ENCODE measurements at regions not wholly inside any gene's neighbourhood (a gene's known extent, or its start where the extent isn't known, plus 50 kb on each side); places are given as distances from the start of the nearest gene placed in this dataset.

GRCh38 chr6:120211955-120212792 lies 862.6 kb upstream of the MAN1A1 start:
- no peak for DNase-seq

- DNase-seq: no peak
Observed at GRCh38 chr6:120202878-120203277, 853.3 kb upstream of the MAN1A1 start.

GRCh38 chr6:120200853-120201252 lies 851.3 kb upstream of the MAN1A1 start:
- no peak for DNase-seq

GRCh38 chr6:120198033-120198432 lies 848.5 kb upstream of the MAN1A1 start:
- peak; percentile 35 for DNase-seq

GRCh38 chr6:120186080-120186479 lies 836.5 kb upstream of the MAN1A1 start:
- DNase-seq: no peak

DNA sequence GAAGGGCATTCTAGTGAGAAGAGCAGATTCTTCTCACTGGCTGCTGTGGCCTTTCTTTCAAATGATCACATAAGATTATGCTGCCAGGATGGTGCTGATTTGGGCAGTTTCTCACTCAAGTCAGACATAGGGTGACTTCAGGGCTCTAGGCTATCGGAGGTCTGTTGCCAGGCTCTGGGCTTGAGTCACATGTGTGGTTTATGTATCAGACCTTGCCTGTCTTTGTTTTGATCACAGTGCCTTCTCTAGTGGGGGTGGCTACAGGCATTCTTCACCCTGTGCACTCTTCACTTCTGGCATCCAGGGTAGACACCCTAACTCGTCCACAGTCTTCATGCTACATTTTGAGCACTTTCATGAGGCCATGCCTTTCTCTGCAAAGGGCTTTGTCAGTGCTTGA lies 823.7 kb upstream of the MAN1A1 start:
- no peak for DNase-seq

- DNase-seq: no peak
Observed at GRCh38 chr6:120164531-120164930, 815.0 kb upstream of the MAN1A1 start.

GRCh38 chr6:120157873-120158272 lies 808.3 kb upstream of the MAN1A1 start:
- DNase-seq: no peak

DNA sequence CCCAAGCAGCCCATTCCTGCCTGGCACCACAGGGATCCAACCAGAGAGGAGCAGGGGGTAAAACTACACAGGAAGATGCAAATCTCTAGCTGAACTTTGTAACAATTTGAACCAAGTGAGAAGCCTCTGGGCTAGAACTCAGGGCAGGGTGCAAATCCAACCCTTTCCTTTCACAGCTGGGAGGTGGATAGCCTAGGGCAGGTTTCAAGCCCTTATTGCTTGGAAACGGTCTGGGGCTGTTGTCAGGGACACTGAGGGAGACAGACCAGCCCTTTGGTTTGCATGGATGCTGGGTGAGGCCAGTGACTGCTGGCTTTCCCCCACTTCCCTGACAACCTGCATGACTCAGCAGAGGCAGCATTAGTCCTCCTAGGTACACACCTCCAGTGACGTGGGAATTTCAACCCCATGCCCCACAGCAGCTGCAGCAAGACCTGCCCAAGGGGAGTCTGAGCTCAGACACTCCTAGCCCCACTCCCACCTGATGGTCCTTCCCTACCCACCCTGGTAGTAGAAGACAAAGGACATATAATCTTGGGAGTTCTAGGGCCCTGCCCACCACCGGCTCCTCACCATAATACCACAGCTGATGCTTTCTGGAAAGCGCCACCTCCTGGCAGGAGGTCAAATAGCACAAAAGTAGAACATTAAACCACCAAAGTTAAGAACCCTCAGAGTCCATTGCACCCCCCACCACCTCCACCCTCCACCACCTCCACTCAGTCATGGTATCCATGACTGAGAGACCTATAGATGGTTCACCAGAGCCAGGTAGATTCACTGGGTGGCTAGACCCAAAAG lies 797.7 kb upstream of the MAN1A1 start:
- no peak for DNase-seq

GRCh38 chr6:120141601-120142000 lies 792.0 kb upstream of the MAN1A1 start:
- DNase-seq: no peak

GRCh38 chr6:120137492-120137891 lies 787.9 kb upstream of the MAN1A1 start:
- no peak for DNase-seq

- DNase-seq: no peak
Observed at GRCh38 chr6:120129228-120129627, 779.7 kb upstream of the MAN1A1 start.

DNA sequence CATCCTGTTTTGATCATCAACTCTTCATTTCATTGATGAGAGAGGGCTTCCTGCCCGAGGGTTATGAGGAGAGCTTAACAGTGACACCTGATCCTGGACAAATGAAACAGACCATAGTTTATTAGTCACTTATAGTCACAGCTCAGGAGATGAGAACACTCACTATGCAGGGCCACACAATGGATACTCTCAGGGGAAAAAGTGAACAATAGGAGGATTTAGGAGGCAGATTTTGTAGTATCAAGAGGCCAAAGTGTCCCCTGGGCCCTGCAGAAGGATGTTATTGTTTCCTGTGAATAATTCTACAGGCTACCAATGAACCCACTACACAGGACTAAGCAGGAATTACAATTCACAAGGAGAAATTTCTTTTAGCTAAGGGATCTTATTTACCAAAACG lies 772.8 kb upstream of the MAN1A1 start:
- DNase-seq: no peak

DNA sequence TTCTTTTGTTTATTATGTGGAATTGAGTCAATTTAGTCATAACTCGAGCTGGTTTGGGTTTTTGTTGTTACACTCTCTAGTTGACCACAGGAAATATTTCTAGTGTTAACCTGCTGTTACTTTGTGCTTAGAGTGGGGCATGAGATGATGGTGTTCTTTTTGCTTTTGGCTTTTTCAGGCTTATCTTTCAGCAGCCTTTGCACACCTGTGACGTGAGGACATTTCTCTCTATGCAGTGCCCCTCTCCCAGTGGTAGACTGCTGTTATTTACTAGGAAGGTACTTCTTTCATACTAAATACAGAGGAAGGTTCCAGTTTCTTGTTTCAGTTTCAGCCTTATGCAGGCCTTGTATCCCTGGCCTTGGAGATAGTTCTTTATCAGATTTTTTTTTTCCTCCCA lies 766.8 kb upstream of the MAN1A1 start:
- DNase-seq: no peak

DNA sequence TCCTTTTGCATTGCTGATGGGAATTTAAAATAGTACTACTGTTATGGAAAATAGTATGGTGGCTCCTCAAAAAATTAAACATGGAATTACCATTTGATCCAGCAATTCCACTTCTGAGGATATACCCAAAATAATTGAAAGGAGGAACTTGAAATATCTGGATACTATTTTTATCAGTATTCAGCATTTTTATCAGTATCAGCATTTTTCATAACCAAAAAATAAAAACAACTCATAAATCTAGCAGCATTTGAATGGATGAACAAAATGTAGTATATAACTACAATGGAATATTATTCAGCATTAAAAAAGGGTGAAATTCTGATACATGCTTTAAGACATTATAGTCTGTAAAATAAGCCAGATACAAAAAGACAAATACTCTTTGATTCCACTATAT lies 763.4 kb upstream of the MAN1A1 start:
- no peak for DNase-seq

DNA sequence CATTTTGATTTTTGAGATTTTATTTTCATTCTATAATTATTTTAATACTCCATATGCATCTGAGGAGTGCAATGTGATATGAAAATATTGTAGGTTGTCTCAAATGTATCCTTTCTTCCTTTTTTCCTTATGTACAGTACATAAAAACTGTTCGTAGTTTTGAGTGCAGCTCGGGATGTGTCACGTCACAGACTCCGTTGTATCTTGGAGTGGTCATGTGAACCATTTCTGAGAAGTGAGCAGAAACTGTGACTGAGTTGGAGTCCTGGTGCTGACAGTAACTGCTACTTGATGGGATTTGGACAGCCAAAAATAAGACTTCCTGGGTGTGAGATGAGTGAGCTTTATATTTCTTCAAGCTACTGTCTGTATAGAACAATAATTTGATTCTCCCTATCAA lies 761.4 kb upstream of the MAN1A1 start:
- no peak for DNase-seq

- DNase-seq: no peak
Observed at GRCh38 chr6:120108061-120108795, 758.7 kb upstream of the MAN1A1 start.

- no peak for DNase-seq
Observed at GRCh38 chr6:120103618-120104017, 754.1 kb upstream of the MAN1A1 start.

DNA sequence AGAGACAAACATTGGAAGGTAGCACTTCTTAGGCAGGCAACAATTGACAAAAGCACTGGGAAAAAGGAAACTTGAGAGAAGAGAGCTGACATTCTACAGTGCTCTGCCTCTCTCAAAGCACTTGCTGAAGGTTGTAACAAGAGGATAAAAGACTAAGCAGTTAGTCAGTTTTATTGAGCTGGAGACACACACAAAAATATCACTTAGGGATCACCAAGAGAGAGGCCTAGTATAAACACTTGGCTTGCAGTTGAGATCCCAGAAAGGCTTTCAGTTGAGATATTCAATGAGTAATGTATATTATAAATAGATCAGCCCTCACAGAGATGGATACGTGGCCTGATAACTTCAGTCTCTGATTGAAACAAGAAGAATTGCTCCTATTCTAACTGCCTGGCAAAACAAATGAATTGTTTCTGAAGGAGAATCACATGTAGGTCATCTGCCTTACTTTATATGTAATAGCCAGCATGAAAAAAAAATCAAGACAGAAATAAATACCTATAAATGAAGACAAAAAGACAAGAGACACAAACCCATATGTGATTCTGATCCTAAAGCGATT lies 747.2 kb upstream of the MAN1A1 start:
- no peak for DNase-seq

GRCh38 chr6:120083186-120083585 lies 733.6 kb upstream of the MAN1A1 start:
- no peak for DNase-seq

- DNase-seq: peak; percentile 7
Observed at GRCh38 chr6:120077489-120077888, 727.9 kb upstream of the MAN1A1 start.

- no peak for DNase-seq
Observed at GRCh38 chr6:120058410-120058809, 708.8 kb upstream of the MAN1A1 start.

DNA sequence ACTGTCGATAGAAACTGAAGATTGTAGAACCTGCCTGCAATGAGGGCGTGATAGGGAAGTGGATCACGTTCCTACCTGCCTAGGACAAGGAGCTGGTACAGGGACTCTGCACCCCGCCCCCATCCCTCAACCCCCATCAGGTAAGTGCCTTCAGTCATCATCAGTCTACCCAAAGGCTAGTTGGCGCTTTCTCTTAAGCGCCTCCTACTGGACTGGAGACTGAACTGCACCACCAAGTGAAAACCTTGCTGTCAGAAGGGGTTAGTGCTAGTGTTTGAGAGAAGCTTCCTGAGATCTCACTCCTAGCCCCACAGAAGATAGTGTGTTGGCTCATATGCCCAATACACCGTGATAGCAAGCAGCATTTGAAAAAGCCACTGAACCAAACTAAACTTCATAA lies 706.5 kb upstream of the MAN1A1 start:
- no peak for DNase-seq
